ENCODE measurements at regions not wholly inside any gene's neighbourhood (a gene's known extent, or its start where the extent isn't known, plus 50 kb on each side); places are given as distances from the start of the nearest gene placed in this dataset.
A peak's percentile ranks its signal among the peaks of the same experiment; 100 is the strongest.

DNA sequence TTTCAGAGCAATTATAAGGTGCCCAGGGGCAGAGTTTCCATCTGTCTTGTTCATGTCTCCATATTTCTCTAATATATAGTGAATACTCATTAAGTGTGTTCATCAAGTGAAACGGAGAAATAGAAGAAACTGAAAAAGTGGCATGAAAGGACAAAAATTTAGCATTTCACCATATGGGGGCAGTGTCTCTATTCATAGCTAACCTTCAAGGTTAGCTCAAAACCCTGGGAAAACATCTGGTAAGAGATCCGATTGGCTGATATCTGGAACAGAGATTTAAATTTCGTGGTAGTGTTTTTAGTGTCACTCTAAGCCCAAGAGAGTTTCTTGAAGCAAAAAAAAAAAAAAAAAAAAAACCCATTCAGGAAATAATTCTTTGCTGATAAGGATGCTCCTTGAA lies 367.5 kb downstream of the DAD1 start:
- TF ChIP-seq, protein P1, sequence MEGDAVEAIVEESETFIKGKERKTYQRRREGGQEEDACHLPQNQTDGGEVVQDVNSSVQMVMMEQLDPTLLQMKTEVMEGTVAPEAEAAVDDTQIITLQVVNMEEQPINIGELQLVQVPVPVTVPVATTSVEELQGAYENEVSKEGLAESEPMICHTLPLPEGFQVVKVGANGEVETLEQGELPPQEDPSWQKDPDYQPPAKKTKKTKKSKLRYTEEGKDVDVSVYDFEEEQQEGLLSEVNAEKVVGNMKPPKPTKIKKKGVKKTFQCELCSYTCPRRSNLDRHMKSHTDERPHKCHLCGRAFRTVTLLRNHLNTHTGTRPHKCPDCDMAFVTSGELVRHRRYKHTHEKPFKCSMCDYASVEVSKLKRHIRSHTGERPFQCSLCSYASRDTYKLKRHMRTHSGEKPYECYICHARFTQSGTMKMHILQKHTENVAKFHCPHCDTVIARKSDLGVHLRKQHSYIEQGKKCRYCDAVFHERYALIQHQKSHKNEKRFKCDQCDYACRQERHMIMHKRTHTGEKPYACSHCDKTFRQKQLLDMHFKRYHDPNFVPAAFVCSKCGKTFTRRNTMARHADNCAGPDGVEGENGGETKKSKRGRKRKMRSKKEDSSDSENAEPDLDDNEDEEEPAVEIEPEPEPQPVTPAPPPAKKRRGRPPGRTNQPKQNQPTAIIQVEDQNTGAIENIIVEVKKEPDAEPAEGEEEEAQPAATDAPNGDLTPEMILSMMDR (IDR thresholded peaks at IDR 0.05; ENCODE audit: insufficient read depth, low read length) = peak; percentile 41
- TF ChIP-seq, protein P2, sequence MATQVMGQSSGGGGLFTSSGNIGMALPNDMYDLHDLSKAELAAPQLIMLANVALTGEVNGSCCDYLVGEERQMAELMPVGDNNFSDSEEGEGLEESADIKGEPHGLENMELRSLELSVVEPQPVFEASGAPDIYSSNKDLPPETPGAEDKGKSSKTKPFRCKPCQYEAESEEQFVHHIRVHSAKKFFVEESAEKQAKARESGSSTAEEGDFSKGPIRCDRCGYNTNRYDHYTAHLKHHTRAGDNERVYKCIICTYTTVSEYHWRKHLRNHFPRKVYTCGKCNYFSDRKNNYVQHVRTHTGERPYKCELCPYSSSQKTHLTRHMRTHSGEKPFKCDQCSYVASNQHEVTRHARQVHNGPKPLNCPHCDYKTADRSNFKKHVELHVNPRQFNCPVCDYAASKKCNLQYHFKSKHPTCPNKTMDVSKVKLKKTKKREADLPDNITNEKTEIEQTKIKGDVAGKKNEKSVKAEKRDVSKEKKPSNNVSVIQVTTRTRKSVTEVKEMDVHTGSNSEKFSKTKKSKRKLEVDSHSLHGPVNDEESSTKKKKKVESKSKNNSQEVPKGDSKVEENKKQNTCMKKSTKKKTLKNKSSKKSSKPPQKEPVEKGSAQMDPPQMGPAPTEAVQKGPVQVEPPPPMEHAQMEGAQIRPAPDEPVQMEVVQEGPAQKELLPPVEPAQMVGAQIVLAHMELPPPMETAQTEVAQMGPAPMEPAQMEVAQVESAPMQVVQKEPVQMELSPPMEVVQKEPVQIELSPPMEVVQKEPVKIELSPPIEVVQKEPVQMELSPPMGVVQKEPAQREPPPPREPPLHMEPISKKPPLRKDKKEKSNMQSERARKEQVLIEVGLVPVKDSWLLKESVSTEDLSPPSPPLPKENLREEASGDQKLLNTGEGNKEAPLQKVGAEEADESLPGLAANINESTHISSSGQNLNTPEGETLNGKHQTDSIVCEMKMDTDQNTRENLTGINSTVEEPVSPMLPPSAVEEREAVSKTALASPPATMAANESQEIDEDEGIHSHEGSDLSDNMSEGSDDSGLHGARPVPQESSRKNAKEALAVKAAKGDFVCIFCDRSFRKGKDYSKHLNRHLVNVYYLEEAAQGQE (IDR thresholded peaks at IDR 0.05; ENCODE audit: insufficient replicate concordance, low read depth) = no peak
- TF ChIP-seq GABPA (IDR thresholded peaks at IDR 0.05; ENCODE audit: low read depth) = no peak
- no peak for TF ChIP-seq POLR2AphosphoS5 (IDR thresholded peaks at IDR 0.05; ENCODE audit: low read depth)
